NCI-H526 treated with DMSO at 0.1 percent for 48 hours (cell line): ENCODE measurements at regions not wholly inside any gene's neighbourhood (a gene's known extent, or its start where the extent isn't known, plus 50 kb on each side); places are given as distances from the start of the nearest gene placed in this dataset.
"Not testable (repeated sequence)": the region's sequence is repeated elsewhere in the genome, so short reads cannot be mapped to it uniquely, and the experiment has no call there.

ENCODE experiments used
- DNase-seq: peaks from one replicate; lab custom pipeline; 2025; lab: John Stamatoyannopoulos, UW

- no peak for DNase-seq
These were observed 468.7 kb upstream of the FLRT2 start for GRCh38 chr14:85061256-85061655.

- no peak for DNase-seq
These were observed 466.2 kb upstream of the FLRT2 start for GRCh38 chr14:85063747-85064146.

GRCh38 chr14:85071447-85071846, 458.5 kb upstream of the FLRT2 start:
- no peak for DNase-seq

- DNase-seq, result no peak
These were observed 455.0 kb upstream of the FLRT2 start for GRCh38 chr14:85074955-85075354.

- no peak for DNase-seq
These were observed 454.1 kb upstream of the FLRT2 start for GRCh38 chr14:85075694-85076476.

GRCh38 chr14:85077716-85078115, 452.2 kb upstream of the FLRT2 start:
- not testable (repeated sequence) for DNase-seq

GRCh38 chr14:85079842-85080730, 449.9 kb upstream of the FLRT2 start:
- no peak for DNase-seq

GRCh38 chr14:85084344-85084743, 445.6 kb upstream of the FLRT2 start:
- DNase-seq, result no peak

GRCh38 chr14:85085981-85086380, 444.0 kb upstream of the FLRT2 start:
- DNase-seq, result no peak

- no peak for DNase-seq
These were observed 442.7 kb upstream of the FLRT2 start for GRCh38 chr14:85087201-85087600.

GRCh38 chr14:85088192-85088591, 441.8 kb upstream of the FLRT2 start:
- DNase-seq, result no peak

GRCh38 chr14:85090681-85091080, 439.3 kb upstream of the FLRT2 start:
- no peak for DNase-seq

- DNase-seq, result no peak
These were observed 436.2 kb upstream of the FLRT2 start for GRCh38 chr14:85093631-85094330.

- DNase-seq, result no peak
These were observed 427.4 kb upstream of the FLRT2 start for GRCh38 chr14:85102591-85102990.

GRCh38 chr14:85106506-85106905, 423.4 kb upstream of the FLRT2 start:
- DNase-seq, result no peak

GRCh38 chr14:85112762-85113161, 417.2 kb upstream of the FLRT2 start:
- no peak for DNase-seq

GRCh38 chr14:85115921-85116320, 414.0 kb upstream of the FLRT2 start:
- DNase-seq, result no peak

GRCh38 chr14:85118274-85118673, 411.7 kb upstream of the FLRT2 start:
- no peak for DNase-seq

GRCh38 chr14:85122690-85123089, 407.3 kb upstream of the FLRT2 start:
- no peak for DNase-seq

GRCh38 chr14:85123755-85124154, 406.2 kb upstream of the FLRT2 start:
- no peak for DNase-seq

- DNase-seq, result no peak
These were observed 405.2 kb upstream of the FLRT2 start for GRCh38 chr14:85124631-85125290.

- no peak for DNase-seq
These were observed 404.7 kb upstream of the FLRT2 start for GRCh38 chr14:85125291-85125670.
